Astrocyte of the spinal cord (primary cell): ENCODE measurements at regions not wholly inside any gene's neighbourhood (a gene's known extent, or its start where the extent isn't known, plus 50 kb on each side); places are given as distances from the start of the nearest gene placed in this dataset.
"Not testable (repeated sequence)": the region's sequence is repeated elsewhere in the genome, so short reads cannot be mapped to it uniquely, and the experiment has no call there.

Experiments
- DNase-seq: peaks from one replicate; pipeline ENCODE4 v3.0.0; 2011; ENCODE audit warnings: low read depth, low spot score
- H3K4me3 ChIP-seq: 2 replicates; pipeline ENCODE4 v1.5.1; 2011; ENCODE audit warnings: low read depth, mild to moderate bottlenecking, low read length, moderate library complexity
- in situ Hi-C: cut with HindIII; loops from 2 replicates; pipeline ENCODE4 v1.10.0; 2017; ENCODE audit warnings: low sequenced_read_pairs
- TF ChIP-seq, protein P1 (sequence below): IDR thresholded peaks from 2 replicates; pipeline ENCODE4 v1.5.1; 2012; ENCODE audit warnings: low read depth, mild to moderate bottlenecking, low read length, inconsistent platforms

DNA sequence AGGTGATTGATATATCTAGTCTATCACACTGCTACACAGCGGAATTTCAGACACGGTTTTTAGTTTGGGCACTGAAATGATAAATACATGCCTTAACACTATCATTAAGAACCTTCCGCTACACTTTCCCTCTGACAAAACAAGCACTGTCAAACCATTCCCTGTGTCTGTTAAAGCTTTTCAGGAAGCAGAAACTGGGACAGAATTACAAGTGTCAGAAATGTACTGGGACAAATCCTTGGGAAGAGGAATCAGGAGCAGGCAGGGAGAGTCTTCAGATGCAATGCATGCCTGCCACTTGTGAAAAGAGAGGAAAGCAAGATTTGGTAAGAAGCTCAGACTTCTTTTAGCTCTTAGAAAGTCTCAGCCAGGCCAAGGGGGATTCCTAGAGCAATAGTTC, 196.8 kb upstream of the PTPRZ1 start:
- DNase-seq: no peak
- no peak overlapping the region for H3K4me3 ChIP-seq
- TF ChIP-seq, protein P1, sequence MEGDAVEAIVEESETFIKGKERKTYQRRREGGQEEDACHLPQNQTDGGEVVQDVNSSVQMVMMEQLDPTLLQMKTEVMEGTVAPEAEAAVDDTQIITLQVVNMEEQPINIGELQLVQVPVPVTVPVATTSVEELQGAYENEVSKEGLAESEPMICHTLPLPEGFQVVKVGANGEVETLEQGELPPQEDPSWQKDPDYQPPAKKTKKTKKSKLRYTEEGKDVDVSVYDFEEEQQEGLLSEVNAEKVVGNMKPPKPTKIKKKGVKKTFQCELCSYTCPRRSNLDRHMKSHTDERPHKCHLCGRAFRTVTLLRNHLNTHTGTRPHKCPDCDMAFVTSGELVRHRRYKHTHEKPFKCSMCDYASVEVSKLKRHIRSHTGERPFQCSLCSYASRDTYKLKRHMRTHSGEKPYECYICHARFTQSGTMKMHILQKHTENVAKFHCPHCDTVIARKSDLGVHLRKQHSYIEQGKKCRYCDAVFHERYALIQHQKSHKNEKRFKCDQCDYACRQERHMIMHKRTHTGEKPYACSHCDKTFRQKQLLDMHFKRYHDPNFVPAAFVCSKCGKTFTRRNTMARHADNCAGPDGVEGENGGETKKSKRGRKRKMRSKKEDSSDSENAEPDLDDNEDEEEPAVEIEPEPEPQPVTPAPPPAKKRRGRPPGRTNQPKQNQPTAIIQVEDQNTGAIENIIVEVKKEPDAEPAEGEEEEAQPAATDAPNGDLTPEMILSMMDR: no peak
- in situ Hi-C loops: no loop called here

DNA sequence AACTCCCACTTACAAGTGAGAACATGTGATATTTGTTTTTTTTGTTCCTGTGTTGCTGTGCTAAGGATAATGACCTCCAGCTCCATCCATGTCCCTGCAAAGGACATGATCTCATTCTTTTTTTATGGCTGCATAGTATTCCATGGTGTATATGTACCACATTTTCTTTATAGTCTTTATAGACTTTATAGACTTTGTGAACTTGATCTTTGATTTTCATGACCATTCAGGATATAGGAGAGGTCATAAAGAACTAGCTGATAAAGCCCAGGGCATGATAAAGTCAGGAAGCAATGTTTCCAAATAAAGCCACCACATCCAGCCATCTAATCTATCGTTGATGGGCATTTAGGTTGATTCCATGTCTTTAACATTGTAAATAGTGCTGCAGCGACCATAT, 198.5 kb upstream of the PTPRZ1 start:
- H3K4me3 ChIP-seq, in situ Hi-C loops, DNase-seq: not testable (repeated sequence)

DNA sequence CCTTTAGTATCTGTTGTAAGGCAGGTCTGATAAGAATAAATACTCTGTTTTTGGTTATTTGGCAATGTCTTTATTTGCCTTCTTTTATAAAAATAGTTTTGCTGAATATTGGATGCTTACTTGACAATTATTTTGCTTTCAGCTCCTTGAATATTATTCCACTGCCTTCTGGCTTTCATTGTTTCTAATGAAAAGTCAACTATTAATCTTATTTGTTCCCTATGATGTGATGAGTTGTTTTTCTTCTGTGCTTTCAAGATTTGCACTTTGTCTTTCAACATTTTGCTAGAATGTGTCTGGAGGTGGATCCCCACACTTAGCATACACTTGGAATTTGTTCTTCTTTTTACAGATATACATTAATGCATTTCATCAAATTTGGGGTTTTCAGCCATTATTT, 203.8 kb upstream of the PTPRZ1 start:
- TF ChIP-seq, protein P1: no peak
- DNase-seq: no peak
- in situ Hi-C loops: no loop called here

DNA sequence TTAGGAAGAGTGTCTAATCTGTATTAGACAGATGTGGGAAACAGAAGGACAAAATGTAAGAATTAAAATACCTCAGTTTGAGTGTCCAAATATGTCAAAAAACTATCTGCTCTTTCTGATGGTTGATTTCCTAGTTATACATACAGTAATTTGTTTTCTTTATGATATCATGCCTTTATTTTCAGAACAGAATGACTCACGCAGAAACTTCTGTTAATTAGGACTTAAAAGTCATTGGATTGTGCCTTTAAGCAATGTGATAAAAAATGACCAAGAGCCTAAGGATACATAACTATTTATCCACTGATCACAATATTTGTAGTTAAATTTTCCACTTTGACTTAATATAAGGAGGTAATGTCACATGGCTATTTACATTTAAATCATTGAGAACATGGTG, 206.7 kb upstream of the PTPRZ1 start:
- DNase-seq: no peak
- in situ Hi-C loops: no loop called here
- TF ChIP-seq, protein P1: no peak
- no peak overlapping the region for H3K4me3 ChIP-seq

More for the DNA sequence above, 203.8 kb upstream of the PTPRZ1 start:
- no peak overlapping the region for H3K4me3 ChIP-seq

DNA sequence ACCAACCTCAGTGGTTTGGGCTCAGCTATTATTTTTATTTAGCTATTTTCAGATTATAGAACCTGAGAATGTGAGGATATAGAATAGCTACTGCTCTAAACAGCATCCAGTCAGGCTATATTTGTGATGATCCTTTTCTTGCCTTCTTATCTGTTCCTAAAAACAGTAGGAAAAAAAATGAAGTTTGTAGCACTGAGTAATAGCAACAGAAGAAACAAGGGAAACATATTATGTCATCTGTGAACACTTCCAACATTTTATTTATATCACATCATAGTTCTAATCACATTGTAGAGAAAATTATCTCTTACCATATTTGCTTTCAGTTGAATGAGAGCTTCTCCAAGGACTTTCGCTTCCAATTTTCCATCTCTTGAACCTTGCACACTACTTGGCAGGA, 229.6 kb upstream of the PTPRZ1 start:
- H3K4me3 ChIP-seq: no peak overlapping the region
- TF ChIP-seq, protein P1: no peak
- DNase-seq: no peak
- in situ Hi-C loops: no loop called here

DNA sequence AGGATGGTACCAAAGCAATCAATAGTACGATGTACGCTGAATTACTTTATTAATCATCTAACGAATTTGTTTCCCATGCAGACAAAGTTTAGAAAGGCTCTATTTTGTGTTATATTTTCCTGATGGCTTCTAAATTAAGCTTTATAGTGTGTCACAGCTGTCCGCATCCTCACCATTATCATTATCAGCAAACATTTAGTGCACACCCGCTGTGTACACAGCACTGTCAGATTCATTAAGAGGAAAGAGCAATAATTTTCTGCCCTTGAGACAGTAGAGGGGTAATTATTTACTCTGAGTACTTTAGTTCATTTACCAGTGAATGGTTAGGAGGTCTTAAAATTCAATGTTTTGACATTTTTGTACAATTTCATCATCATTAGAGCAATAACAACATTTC, 233.3 kb upstream of the PTPRZ1 start:
- in situ Hi-C loops: no loop called here
- TF ChIP-seq, protein P1: no peak
- H3K4me3 ChIP-seq: no peak overlapping the region
- no peak for DNase-seq

- TF ChIP-seq, protein P1: no peak
- no peak for DNase-seq
- H3K4me3 ChIP-seq: no peak overlapping the region
- in situ Hi-C loops: no loop called here
These were observed 234.7 kb upstream of the PTPRZ1 start for GRCh38 chr7:121638286-121638685.
